ENCODE measurements at regions not wholly inside any gene's neighbourhood (a gene's known extent, or its start where the extent isn't known, plus 50 kb on each side); places are given as distances from the start of the nearest gene placed in this dataset.

- Histone ChIP-seq H3K36me3 (ENCODE audit: insufficient read depth, low read length) (no peaks in the 10 kb centered on the region), H3K79me2 (ENCODE audit: insufficient read depth, low read length) (no peaks in the 10 kb centered on the region), H2AFZ (ENCODE audit: low read length) (no peak overlapping the region), H4K20me1 (ENCODE audit: insufficient read depth, low read length) (no peaks in the 10 kb centered on the region), H3K4me3 (ENCODE audit: insufficient read depth, low read length) (no peak overlapping the region), H3K4me1 (ENCODE audit: insufficient read depth, low read length) (peaks cover 7% of the 10 kb centered on the region), H3K27me3 (ENCODE audit: insufficient read depth, low read length) (no peaks in the 10 kb centered on the region), H3K9me3 (ENCODE audit: low read depth, low read length) (no peaks in the 10 kb centered on the region), H3K4me2 (ENCODE audit: insufficient read depth, low read length) (no peak overlapping the region), H3K27ac (ENCODE audit: low read depth, low read length) (no peak overlapping the region)
- TF ChIP-seq CTCF (IDR thresholded peaks at IDR 0.05; ENCODE audit: extremely low read depth, low read depth, low read length): no peak
- no peak for DNase-seq (ENCODE audit: insufficient read length, low spot score, missing footprints)
Measured at GRCh38 chr14:89743828-89744227, 210.7 kb downstream of the EFCAB11 start.

GRCh38 chr14:89740241-89740640 lies 214.3 kb downstream of the EFCAB11 start:
- Histone ChIP-seq H3K79me2 (ENCODE audit: insufficient read depth, low read length) (no peaks in the 10 kb centered on the region), H3K4me2 (ENCODE audit: insufficient read depth, low read length) (no peak overlapping the region), H3K36me3 (ENCODE audit: insufficient read depth, low read length) (no peaks in the 10 kb centered on the region), H3K4me3 (ENCODE audit: insufficient read depth, low read length) (no peak overlapping the region), H3K27me3 (ENCODE audit: insufficient read depth, low read length) (no peaks in the 10 kb centered on the region), H4K20me1 (ENCODE audit: insufficient read depth, low read length) (no peaks in the 10 kb centered on the region), H3K4me1 (ENCODE audit: insufficient read depth, low read length) (no peaks in the 10 kb centered on the region), H3K27ac (ENCODE audit: low read depth, low read length) (no peak overlapping the region), H3K9me3 (ENCODE audit: low read depth, low read length) (no peaks in the 10 kb centered on the region), H2AFZ (ENCODE audit: low read length) (no peak overlapping the region)
- no peak for TF ChIP-seq CTCF (IDR thresholded peaks at IDR 0.05; ENCODE audit: extremely low read depth, low read depth, low read length)
- no peak for DNase-seq (ENCODE audit: insufficient read length, low spot score, missing footprints)

GRCh38 chr14:89736881-89737280 lies 217.6 kb downstream of the EFCAB11 start:
- Histone ChIP-seq H4K20me1 (ENCODE audit: insufficient read depth, low read length) (no peaks in the 10 kb centered on the region), H2AFZ (ENCODE audit: low read length) (no peak overlapping the region), H3K4me1 (ENCODE audit: insufficient read depth, low read length) (no peaks in the 10 kb centered on the region), H3K79me2 (ENCODE audit: insufficient read depth, low read length) (no peaks in the 10 kb centered on the region), H3K4me3 (ENCODE audit: insufficient read depth, low read length) (no peak overlapping the region), H3K36me3 (ENCODE audit: insufficient read depth, low read length) (no peaks in the 10 kb centered on the region), H3K27ac (ENCODE audit: low read depth, low read length) (no peak overlapping the region), H3K4me2 (ENCODE audit: insufficient read depth, low read length) (no peak overlapping the region), H3K27me3 (ENCODE audit: insufficient read depth, low read length) (no peaks in the 10 kb centered on the region), H3K9me3 (ENCODE audit: low read depth, low read length) (no peaks in the 10 kb centered on the region)
- no peak for TF ChIP-seq CTCF (IDR thresholded peaks at IDR 0.05; ENCODE audit: extremely low read depth, low read depth, low read length)
- no peak for DNase-seq (ENCODE audit: insufficient read length, low spot score, missing footprints)

GRCh38 chr14:89731396-89731933 lies 223.1 kb downstream of the EFCAB11 start:
- Histone ChIP-seq H3K27ac (ENCODE audit: low read depth, low read length) (no peak overlapping the region), H3K4me3 (ENCODE audit: insufficient read depth, low read length) (no peak overlapping the region), H3K4me2 (ENCODE audit: insufficient read depth, low read length) (no peak overlapping the region), H3K9me3 (ENCODE audit: low read depth, low read length) (no peaks in the 10 kb centered on the region), H2AFZ (ENCODE audit: low read length) (no peak overlapping the region), H3K36me3 (ENCODE audit: insufficient read depth, low read length) (no peaks in the 10 kb centered on the region), H3K4me1 (ENCODE audit: insufficient read depth, low read length) (no peaks in the 10 kb centered on the region), H3K27me3 (ENCODE audit: insufficient read depth, low read length) (no peaks in the 10 kb centered on the region), H3K79me2 (ENCODE audit: insufficient read depth, low read length) (no peaks in the 10 kb centered on the region), H4K20me1 (ENCODE audit: insufficient read depth, low read length) (no peaks in the 10 kb centered on the region)
- no peak for DNase-seq (ENCODE audit: insufficient read length, low spot score, missing footprints)
- no peak for TF ChIP-seq CTCF (IDR thresholded peaks at IDR 0.05; ENCODE audit: extremely low read depth, low read depth, low read length)

Data from osteoblast (primary cell).